ENCODE measurements at regions not wholly inside any gene's neighbourhood (a gene's known extent, or its start where the extent isn't known, plus 50 kb on each side); places are given as distances from the start of the nearest gene placed in this dataset.

GRCh38 chr4:169851750-169852149, 94.0 kb upstream of the HPF1 start:
- dilution Hi-C loops (cut with MboI; ENCODE audit: extremely low pct_ligation_motif_present, low sequenced_read_pairs): no loop called here
- no peak for DNase-seq (ENCODE audit: low read depth, low spot score)
- H4K20me1 ChIP-seq (ENCODE audit: control insufficient read depth, extremely low read depth, insufficient read depth, low read length): no peaks in the 10 kb centered on the region

GRCh38 chr4:169849456-169849855, 91.7 kb upstream of the HPF1 start:
- no peaks in the 10 kb centered on the region for H3K36me3 ChIP-seq (ENCODE audit: control insufficient read depth in 2 of 2, extremely low read depth in 1 of 2, insufficient read depth in 2 of 2, low read length in 2 of 2)
- dilution Hi-C loops (cut with MboI; ENCODE audit: extremely low pct_ligation_motif_present, low sequenced_read_pairs): no loop called here
- no peak overlapping the region for H3K4me3 ChIP-seq (ENCODE audit: control insufficient read depth in 2 of 3, extremely low read depth in 1 of 3, insufficient read depth in 2 of 3, low read depth in 1 of 3, low read length in 3 of 3)
- H3K27ac ChIP-seq (ENCODE audit: control insufficient read depth, insufficient read depth, low read length): no peak overlapping the region
- peak overlapping the region; percentile 24 for H3K4me2 ChIP-seq (ENCODE audit: control insufficient read depth, extremely low read depth, insufficient read depth, low read depth, low read length)
- no peak overlapping the region for H3K9ac ChIP-seq (ENCODE audit: control insufficient read depth, extremely low read depth, insufficient read depth, low read length)
- DNase-seq (ENCODE audit: low read depth, low spot score) (no peak), FAIRE-seq (no peak)
- no peaks in the 10 kb centered on the region for H3K79me2 ChIP-seq (ENCODE audit: control insufficient read depth, insufficient read depth, low read length)
- no peaks in the 10 kb centered on the region for H4K20me1 ChIP-seq (ENCODE audit: control insufficient read depth, extremely low read depth, insufficient read depth, low read length)
- H3K9me3 ChIP-seq (ENCODE audit: control insufficient read depth, low read depth, low read length): no peaks in the 10 kb centered on the region
- no peak overlapping the region for H2AFZ ChIP-seq (ENCODE audit: control insufficient read depth, low read length)
- no peak for TF ChIP-seq EZH2 (IDR thresholded peaks at IDR 0.05; ENCODE audit: low read length)
- peaks cover 3% of the 10 kb centered on the region for H3K4me1 ChIP-seq (ENCODE audit: control insufficient read depth, extremely low read depth, insufficient read depth, low read length)
- no peaks in the 10 kb centered on the region for H3K27me3 ChIP-seq (ENCODE audit: control insufficient read depth, extremely low read depth, insufficient read depth, low read length)
- H3K9me1 ChIP-seq (ENCODE audit: control insufficient read depth, extremely low read depth, insufficient read depth, low read length): no peaks in the 10 kb centered on the region

More at GRCh38 chr4:169851750-169852149, 94.0 kb upstream of the HPF1 start:
- Histone ChIP-seq H3K9ac (ENCODE audit: control insufficient read depth, extremely low read depth, insufficient read depth, low read length) (no peak overlapping the region), H3K9me3 (ENCODE audit: control insufficient read depth, low read depth, low read length) (no peaks in the 10 kb centered on the region), H3K79me2 (ENCODE audit: control insufficient read depth, insufficient read depth, low read length) (no peaks in the 10 kb centered on the region), H3K4me1 (ENCODE audit: control insufficient read depth, extremely low read depth, insufficient read depth, low read length) (peaks cover 3% of the 10 kb centered on the region), H3K36me3 (ENCODE audit: control insufficient read depth in 2 of 2, extremely low read depth in 1 of 2, insufficient read depth in 2 of 2, low read length in 2 of 2) (no peaks in the 10 kb centered on the region), H3K27ac (ENCODE audit: control insufficient read depth, insufficient read depth, low read length) (no peak overlapping the region), H3K27me3 (ENCODE audit: control insufficient read depth, extremely low read depth, insufficient read depth, low read length) (no peaks in the 10 kb centered on the region), H3K9me1 (ENCODE audit: control insufficient read depth, extremely low read depth, insufficient read depth, low read length) (no peaks in the 10 kb centered on the region), H2AFZ (ENCODE audit: control insufficient read depth, low read length) (no peak overlapping the region), H3K4me2 (ENCODE audit: control insufficient read depth, extremely low read depth, insufficient read depth, low read depth, low read length) (no peak overlapping the region), H3K4me3 (ENCODE audit: control insufficient read depth in 2 of 3, extremely low read depth in 1 of 3, insufficient read depth in 2 of 3, low read depth in 1 of 3, low read length in 3 of 3) (no peak overlapping the region)
- FAIRE-seq: no peak
- TF ChIP-seq EZH2 (IDR thresholded peaks at IDR 0.05; ENCODE audit: low read length): no peak
- no peak for TF ChIP-seq CTCF (optimal IDR thresholded peaks at IDR 0.05 in 1 of 3, IDR thresholded peaks at IDR 0.05 in 1 of 3, conservative IDR thresholded peaks at IDR 0.05 in 1 of 3; ENCODE audit: extremely low read depth in 1 of 3, insufficient read depth in 2 of 3, low read length in 3 of 3)

GRCh38 chr4:169848018-169848417, 90.3 kb upstream of the HPF1 start:
- Histone ChIP-seq H3K9me1 (ENCODE audit: control insufficient read depth, extremely low read depth, insufficient read depth, low read length) (no peaks in the 10 kb centered on the region), H3K36me3 (ENCODE audit: control insufficient read depth in 2 of 2, extremely low read depth in 1 of 2, insufficient read depth in 2 of 2, low read length in 2 of 2) (no peaks in the 10 kb centered on the region), H3K79me2 (ENCODE audit: control insufficient read depth, insufficient read depth, low read length) (no peaks in the 10 kb centered on the region), H3K4me2 (ENCODE audit: control insufficient read depth, extremely low read depth, insufficient read depth, low read depth, low read length) (no peak overlapping the region), H3K27me3 (ENCODE audit: control insufficient read depth, extremely low read depth, insufficient read depth, low read length) (no peaks in the 10 kb centered on the region), H3K4me3 (ENCODE audit: control insufficient read depth in 2 of 3, extremely low read depth in 1 of 3, insufficient read depth in 2 of 3, low read depth in 1 of 3, low read length in 3 of 3) (no peak overlapping the region), H3K27ac (ENCODE audit: control insufficient read depth, insufficient read depth, low read length) (no peak overlapping the region), H4K20me1 (ENCODE audit: control insufficient read depth, extremely low read depth, insufficient read depth, low read length) (no peaks in the 10 kb centered on the region), H3K9ac (ENCODE audit: control insufficient read depth, extremely low read depth, insufficient read depth, low read length) (no peak overlapping the region), H3K4me1 (ENCODE audit: control insufficient read depth, extremely low read depth, insufficient read depth, low read length) (peaks cover 3% of the 10 kb centered on the region), H3K9me3 (ENCODE audit: control insufficient read depth, low read depth, low read length) (no peaks in the 10 kb centered on the region), H2AFZ (ENCODE audit: control insufficient read depth, low read length) (no peak overlapping the region)
- no peak for TF ChIP-seq EZH2 (IDR thresholded peaks at IDR 0.05; ENCODE audit: low read length)
- no peak for TF ChIP-seq CTCF (optimal IDR thresholded peaks at IDR 0.05 in 1 of 3, IDR thresholded peaks at IDR 0.05 in 1 of 3, conservative IDR thresholded peaks at IDR 0.05 in 1 of 3; ENCODE audit: extremely low read depth in 1 of 3, insufficient read depth in 2 of 3, low read length in 3 of 3)
- no peak for FAIRE-seq
- no peak for DNase-seq (ENCODE audit: low read depth, low spot score)
- dilution Hi-C loops (cut with MboI; ENCODE audit: extremely low pct_ligation_motif_present, low sequenced_read_pairs): no loop called here

Data from keratinocyte (primary cell).